ENCODE measurements at regions not wholly inside any gene's neighbourhood (a gene's known extent, or its start where the extent isn't known, plus 50 kb on each side); places are given as distances from the start of the nearest gene placed in this dataset.

DNA sequence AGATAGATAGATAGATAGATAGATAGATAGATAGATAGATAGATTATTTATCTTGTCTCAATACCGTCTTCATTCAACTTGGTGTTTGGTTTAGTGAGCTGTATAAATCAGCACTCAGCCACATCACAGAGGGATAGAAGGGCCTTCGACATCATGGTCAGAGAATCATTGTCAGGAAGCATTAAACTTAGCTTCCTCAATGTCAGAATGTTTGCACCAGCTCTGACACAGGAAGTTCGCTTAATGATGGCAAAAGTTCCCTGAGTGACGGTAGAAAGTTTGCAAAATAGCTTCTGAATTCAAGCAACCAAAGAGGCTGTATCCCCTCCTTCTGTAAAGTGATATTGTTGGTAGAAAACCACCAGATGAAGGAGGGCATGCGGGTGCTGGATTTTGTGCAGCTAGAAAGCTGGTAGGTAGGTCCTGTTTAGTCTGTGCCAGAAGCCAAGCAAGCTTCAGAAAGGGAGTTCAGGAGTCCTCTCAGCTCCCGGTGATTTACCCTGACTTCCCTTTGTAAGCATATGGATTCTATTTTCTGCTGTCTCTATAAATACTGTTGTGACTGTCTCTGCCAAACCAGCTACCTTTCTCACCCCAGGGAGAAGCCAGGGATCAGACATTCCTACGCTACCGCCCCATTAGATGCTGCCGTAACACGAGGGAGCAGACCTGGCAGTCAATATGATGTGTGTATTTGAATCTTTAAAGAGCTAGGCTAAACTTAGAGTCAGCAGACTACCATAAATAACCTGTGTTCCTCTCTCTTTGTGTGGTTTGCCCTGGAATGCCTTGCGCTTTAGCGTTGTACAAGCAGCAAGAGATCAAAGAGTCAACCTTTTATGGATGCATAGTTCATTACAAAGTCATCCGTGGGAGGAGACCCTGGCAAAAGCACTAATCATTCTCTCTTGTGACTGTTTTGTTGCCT lies 200.5 kb upstream of the KIAA1217 start:
- no peaks in the 10 kb centered on the region for H3K9me3 ChIP-seq
- 63 to 77% methylated on average over 13 of the region's 13 CpGs for WGBS, 2 donors
- intact Hi-C loops (cut with DNase I): no loop called here
- no peaks in the 10 kb centered on the region for H3K4me1 ChIP-seq
- H3K27ac ChIP-seq: no peak overlapping the region
- ATAC-seq: no peak
- no peak for DNase-seq
- no peaks in the 10 kb centered on the region for H3K27me3 ChIP-seq
- TF ChIP-seq, protein P1, sequence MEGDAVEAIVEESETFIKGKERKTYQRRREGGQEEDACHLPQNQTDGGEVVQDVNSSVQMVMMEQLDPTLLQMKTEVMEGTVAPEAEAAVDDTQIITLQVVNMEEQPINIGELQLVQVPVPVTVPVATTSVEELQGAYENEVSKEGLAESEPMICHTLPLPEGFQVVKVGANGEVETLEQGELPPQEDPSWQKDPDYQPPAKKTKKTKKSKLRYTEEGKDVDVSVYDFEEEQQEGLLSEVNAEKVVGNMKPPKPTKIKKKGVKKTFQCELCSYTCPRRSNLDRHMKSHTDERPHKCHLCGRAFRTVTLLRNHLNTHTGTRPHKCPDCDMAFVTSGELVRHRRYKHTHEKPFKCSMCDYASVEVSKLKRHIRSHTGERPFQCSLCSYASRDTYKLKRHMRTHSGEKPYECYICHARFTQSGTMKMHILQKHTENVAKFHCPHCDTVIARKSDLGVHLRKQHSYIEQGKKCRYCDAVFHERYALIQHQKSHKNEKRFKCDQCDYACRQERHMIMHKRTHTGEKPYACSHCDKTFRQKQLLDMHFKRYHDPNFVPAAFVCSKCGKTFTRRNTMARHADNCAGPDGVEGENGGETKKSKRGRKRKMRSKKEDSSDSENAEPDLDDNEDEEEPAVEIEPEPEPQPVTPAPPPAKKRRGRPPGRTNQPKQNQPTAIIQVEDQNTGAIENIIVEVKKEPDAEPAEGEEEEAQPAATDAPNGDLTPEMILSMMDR (IDR thresholded peaks at IDR 0.05): no peak
- TF ChIP-seq POLR2A (IDR thresholded peaks at IDR 0.05): no peak
- H3K36me3 ChIP-seq (replicated peaks in 1 of 2; ENCODE audit: insufficient read depth in 1 of 2, low read depth in 2 of 2): no peaks in the 10 kb centered on the region
- H3K4me3 ChIP-seq: no peak overlapping the region

DNA sequence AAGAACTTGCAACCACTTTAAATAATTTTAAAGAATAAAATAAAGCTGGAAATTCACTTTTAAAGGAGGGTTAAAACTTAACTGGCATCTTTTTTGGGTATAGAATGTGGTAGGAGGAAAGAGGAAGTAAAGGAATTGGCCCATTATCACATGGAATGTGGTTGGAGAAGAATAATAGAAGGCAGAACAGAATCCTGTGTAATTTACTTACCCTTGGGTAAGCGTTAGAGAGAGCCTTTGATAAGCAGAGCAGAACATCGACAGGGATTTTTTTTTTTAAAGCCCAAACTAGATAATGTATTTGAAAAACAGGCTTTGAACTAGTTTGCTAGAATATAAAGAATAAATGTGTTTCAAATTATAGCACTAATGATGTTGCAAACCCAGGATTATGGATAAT lies 199.8 kb upstream of the KIAA1217 start:
- Histone ChIP-seq H3K27me3 (no peaks in the 10 kb centered on the region), H3K4me1 (no peaks in the 10 kb centered on the region), H3K4me3 (no peak overlapping the region), H3K36me3 (replicated peaks in 1 of 2; ENCODE audit: insufficient read depth in 1 of 2, low read depth in 2 of 2) (no peaks in the 10 kb centered on the region), H3K9me3 (no peaks in the 10 kb centered on the region), H3K27ac (no peak overlapping the region)
- no peak for ATAC-seq
- intact Hi-C loops (cut with DNase I): no loop called here
- TF ChIP-seq POLR2A (IDR thresholded peaks at IDR 0.05): no peak
- TF ChIP-seq, protein P1 (IDR thresholded peaks at IDR 0.05): no peak
- WGBS, 2 donors: 30 to 38% methylated on average over 2 of the region's 2 CpGs
- no peak for DNase-seq

DNA sequence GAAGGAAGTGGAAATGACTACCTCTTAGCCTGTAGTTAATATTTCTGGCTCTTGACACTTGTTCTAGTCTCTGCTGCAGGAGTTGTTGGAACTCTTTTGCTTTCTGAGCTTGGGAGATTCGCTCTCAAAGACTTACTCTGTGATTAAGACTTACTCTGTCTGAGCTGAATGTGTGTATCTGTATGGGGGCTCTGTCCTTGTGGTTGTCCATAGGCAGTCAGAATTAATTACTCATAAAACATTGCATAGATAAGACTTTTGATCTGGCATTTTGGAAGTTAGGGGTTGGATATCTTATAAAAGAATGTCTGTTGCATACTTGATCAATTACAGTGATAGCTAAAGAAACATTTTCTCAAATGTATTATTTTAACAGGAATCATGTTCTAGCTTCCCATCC lies 199.2 kb upstream of the KIAA1217 start:
- Histone ChIP-seq H3K9me3 (no peaks in the 10 kb centered on the region), H3K4me3 (no peak overlapping the region), H3K27me3 (no peaks in the 10 kb centered on the region), H3K27ac (no peak overlapping the region), H3K36me3 (replicated peaks in 1 of 2; ENCODE audit: insufficient read depth in 1 of 2, low read depth in 2 of 2) (no peaks in the 10 kb centered on the region), H3K4me1 (no peaks in the 10 kb centered on the region)
- 81 to 95% methylated on average over 1 of the region's 1 CpG for WGBS, 2 donors
- intact Hi-C loops (cut with DNase I): no loop called here
- no peak for TF ChIP-seq POLR2A (IDR thresholded peaks at IDR 0.05)
- TF ChIP-seq, protein P1 (IDR thresholded peaks at IDR 0.05): no peak
- DNase-seq: no peak
- ATAC-seq: no peak

DNA sequence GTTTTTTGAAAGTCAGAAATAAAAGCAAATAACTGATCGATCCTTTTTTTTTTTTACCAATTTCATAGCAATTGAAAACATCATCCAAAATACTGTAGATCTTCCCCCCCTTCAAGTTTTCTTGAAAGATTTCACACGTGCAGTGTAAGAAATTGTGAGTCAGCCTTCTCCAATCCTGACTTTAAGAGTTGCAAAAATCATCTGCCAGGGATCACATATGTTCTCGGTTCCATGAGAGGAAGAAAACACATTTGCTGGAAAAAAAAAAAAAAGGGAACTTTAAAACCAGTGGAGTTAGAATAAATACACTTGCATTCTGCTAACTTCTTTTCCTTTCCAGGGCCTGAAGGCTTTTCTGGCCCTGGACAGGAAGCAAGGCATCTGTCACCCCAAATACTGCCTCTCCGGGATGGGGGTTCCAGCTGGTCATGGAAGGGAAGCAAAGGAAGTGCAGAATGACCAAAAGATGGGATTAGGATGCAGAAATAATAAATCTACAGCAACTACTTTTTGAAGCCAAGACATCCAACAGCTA lies 198.4 kb upstream of the KIAA1217 start:
- DNase-seq (no peak), ATAC-seq (no peak)
- H3K9me3 ChIP-seq: no peaks in the 10 kb centered on the region
- intact Hi-C loops (cut with DNase I): no loop called here
- TF ChIP-seq, protein P1 (IDR thresholded peaks at IDR 0.05): no peak
- no peak for TF ChIP-seq POLR2A (IDR thresholded peaks at IDR 0.05)
- H3K27ac ChIP-seq: no peak overlapping the region
- H3K36me3 ChIP-seq (replicated peaks in 1 of 2; ENCODE audit: insufficient read depth in 1 of 2, low read depth in 2 of 2): no peaks in the 10 kb centered on the region
- no peaks in the 10 kb centered on the region for H3K27me3 ChIP-seq
- 69 to 79% methylated on average over 4 of the region's 4 CpGs for WGBS, 2 donors
- H3K4me3 ChIP-seq: no peak overlapping the region
- no peaks in the 10 kb centered on the region for H3K4me1 ChIP-seq

Measured in body of pancreas (tissue), 4 donors.